HG03575 (cell line): ENCODE measurements at regions not wholly inside any gene's neighbourhood (a gene's known extent, or its start where the extent isn't known, plus 50 kb on each side); places are given as distances from the start of the nearest gene placed in this dataset.
"Not testable (repeated sequence)": the region's sequence is repeated elsewhere in the genome, so short reads cannot be mapped to it uniquely, and the experiment has no call there.

ENCODE experiments used
- ATAC-seq: cut with Tn5 transposase; IDR thresholded peaks from one replicate; pipeline ENCODE4 v1.9.1; 2021; ENCODE audit not compliant: unreplicated experiment, insufficient number of reproducible peaks, low FRiP score; ENCODE audit errors: extremely low read depth

- ATAC-seq: not testable (repeated sequence)
These were observed 187.8 kb downstream of the FAM43A start for GRCh38 chr3:194873474-194873873.

GRCh38 chr3:194874206-194874605 is 188.5 kb downstream of the FAM43A start:
- ATAC-seq: no peak

- ATAC-seq: no peak
These were observed 189.1 kb downstream of the FAM43A start for GRCh38 chr3:194874783-194875182.

- ATAC-seq: no peak
These were observed 190.1 kb downstream of the FAM43A start for GRCh38 chr3:194875581-194876402.

GRCh38 chr3:194876403-194877095 is 190.9 kb downstream of the FAM43A start:
- no peak for ATAC-seq

- no peak for ATAC-seq
These were observed 191.8 kb downstream of the FAM43A start for GRCh38 chr3:194877291-194878119.

GRCh38 chr3:194879126-194879877 is 193.6 kb downstream of the FAM43A start:
- ATAC-seq: no peak

GRCh38 chr3:194879991-194880939 is 194.6 kb downstream of the FAM43A start:
- no peak for ATAC-seq

GRCh38 chr3:194880940-194881925 is 195.6 kb downstream of the FAM43A start:
- ATAC-seq: no peak

GRCh38 chr3:194884649-194885315 is 199.1 kb downstream of the FAM43A start:
- ATAC-seq: no peak

- ATAC-seq: no peak
These were observed 200.1 kb downstream of the FAM43A start for GRCh38 chr3:194885766-194886165.

GRCh38 chr3:194886836-194887235 is 201.2 kb downstream of the FAM43A start:
- ATAC-seq: no peak

GRCh38 chr3:194888062-194888461 is 202.4 kb downstream of the FAM43A start:
- ATAC-seq: not testable (repeated sequence)

GRCh38 chr3:194888916-194889315 is 203.2 kb downstream of the FAM43A start:
- no peak for ATAC-seq

- no peak for ATAC-seq
These were observed 204.4 kb downstream of the FAM43A start for GRCh38 chr3:194890091-194890490.
